Activated naive CD8-positive, alpha-beta T cell (primary cell): ENCODE measurements at regions not wholly inside any gene's neighbourhood (a gene's known extent, or its start where the extent isn't known, plus 50 kb on each side); places are given as distances from the start of the nearest gene placed in this dataset.

Experiments used
- H3K27ac Mint-ChIP-seq: one replicate; pipeline ENCODE4 v1.8.0; 2021; ENCODE audit warnings: mixed read lengths
- H3K27me3 Mint-ChIP-seq: one replicate; pipeline ENCODE4 v1.8.0; 2021; ENCODE audit warnings: mixed read lengths
- H3K36me3 Mint-ChIP-seq: one replicate; pipeline ENCODE4 v1.8.0; 2021; ENCODE audit warnings: mixed read lengths
- H3K4me1 Mint-ChIP-seq: one replicate; pipeline ENCODE4 v1.8.0; 2021; ENCODE audit warnings: low read depth, mixed read lengths
- H3K4me3 Mint-ChIP-seq: one replicate; pipeline ENCODE4 v1.8.0; 2021; ENCODE audit warnings: mild to moderate bottlenecking, mixed read lengths
- H3K9me3 Mint-ChIP-seq: one replicate; pipeline ENCODE4 v1.8.0; 2021; ENCODE audit warnings: low read depth, mixed read lengths

DNA sequence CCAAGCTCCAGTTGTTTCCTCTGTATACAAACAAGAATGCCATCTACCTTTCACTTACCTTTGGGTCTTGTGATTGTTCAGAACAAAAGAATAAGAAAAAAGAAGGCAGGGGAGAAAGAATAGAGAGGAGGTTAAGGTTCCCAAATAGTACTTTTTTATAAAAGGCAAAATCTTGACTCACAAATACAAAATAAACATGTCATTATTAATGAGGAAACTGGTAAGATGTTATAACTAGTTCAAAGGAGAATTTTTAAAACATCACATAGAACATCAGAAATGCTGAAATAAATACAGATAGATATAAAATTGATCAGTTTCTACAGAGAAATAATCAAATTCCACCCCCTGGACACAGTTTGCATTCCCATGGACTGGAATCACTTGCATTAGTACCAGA, 446.7 kb upstream of the CCDC196 start:
- H3K27ac Mint-ChIP-seq, result no peak overlapping the region
- H3K4me1 Mint-ChIP-seq, result no peaks in the 10 kb centered on the region
- no peaks in the 10 kb centered on the region for H3K9me3 Mint-ChIP-seq
- peaks cover 7% of the 10 kb centered on the region for H3K36me3 Mint-ChIP-seq
- no peak overlapping the region for H3K4me3 Mint-ChIP-seq
- H3K27me3 Mint-ChIP-seq, result peaks cover 3% of the 10 kb centered on the region

DNA sequence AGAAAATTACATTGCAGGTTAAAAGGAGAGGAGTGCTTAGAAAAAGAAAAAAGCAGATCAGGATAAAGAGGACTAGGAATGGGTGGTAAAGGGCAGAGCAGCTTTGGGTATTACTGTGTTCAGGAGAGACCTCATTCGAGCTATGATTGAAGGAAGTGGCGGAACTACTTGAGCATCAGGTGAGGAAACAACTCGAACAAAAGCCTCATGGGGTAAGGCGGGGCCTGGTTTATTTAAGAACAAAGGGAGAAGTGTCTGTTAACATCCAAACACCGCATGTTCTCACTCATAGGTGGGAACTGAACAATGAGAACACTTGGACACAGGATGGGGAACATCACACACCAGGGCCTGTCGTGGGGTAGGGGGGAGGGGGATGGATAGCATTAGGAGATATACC, 444.6 kb upstream of the CCDC196 start:
- Mint-ChIP-seq H3K36me3 (peaks cover 3% of the 10 kb centered on the region), H3K4me3 (no peak overlapping the region), H3K27ac (no peak overlapping the region), H3K27me3 (no peaks in the 10 kb centered on the region), H3K9me3 (no peaks in the 10 kb centered on the region), H3K4me1 (no peaks in the 10 kb centered on the region)

DNA sequence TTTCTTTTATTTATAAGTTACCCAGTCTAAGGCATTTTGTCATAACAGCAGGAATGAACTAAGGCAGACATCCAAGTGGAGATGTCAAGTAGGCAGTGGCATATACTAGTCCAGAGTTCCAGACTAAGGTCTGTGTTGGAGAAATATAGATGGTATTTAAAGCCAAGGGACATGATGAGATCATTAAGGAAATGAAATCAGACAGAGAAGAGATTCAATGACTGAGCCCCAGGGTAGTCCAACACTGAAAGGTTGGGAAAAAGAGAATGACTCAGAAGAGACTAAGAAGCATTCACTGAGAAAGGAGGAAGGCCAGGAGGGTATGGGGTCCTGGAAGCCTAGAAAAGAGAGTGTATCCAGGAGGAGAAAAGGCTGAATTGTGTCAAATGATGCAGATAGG, 442.2 kb upstream of the CCDC196 start:
- Mint-ChIP-seq H3K36me3 (peaks cover 7% of the 10 kb centered on the region), H3K27ac (no peak overlapping the region), H3K9me3 (no peaks in the 10 kb centered on the region), H3K27me3 (peaks cover 2% of the 10 kb centered on the region), H3K4me3 (no peak overlapping the region), H3K4me1 (no peaks in the 10 kb centered on the region)

DNA sequence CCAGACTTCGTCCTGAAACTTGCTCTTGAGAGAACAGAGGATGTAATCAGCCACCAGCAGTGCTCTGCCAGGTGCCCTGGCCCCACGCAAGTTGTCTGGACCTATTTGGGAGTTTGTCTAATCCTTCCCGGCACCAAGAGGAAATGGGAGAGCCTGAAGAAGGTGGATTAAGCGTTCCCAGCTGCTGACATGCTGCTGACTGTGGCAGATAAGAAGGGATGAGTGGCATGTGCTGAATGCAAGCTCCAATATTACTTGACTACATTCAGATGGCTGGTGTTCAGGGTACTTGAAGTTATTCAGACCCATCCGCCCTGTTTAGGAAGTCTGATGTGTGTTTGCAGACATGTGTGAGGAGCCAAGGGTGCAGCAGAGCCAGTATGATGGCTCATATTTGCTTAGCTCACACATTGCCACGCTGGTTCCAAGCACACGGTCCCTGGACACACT, 440.6 kb upstream of the CCDC196 start:
- no peak overlapping the region for H3K27ac Mint-ChIP-seq
- H3K36me3 Mint-ChIP-seq, result peaks cover 6% of the 10 kb centered on the region
- no peak overlapping the region for H3K4me3 Mint-ChIP-seq
- no peaks in the 10 kb centered on the region for H3K4me1 Mint-ChIP-seq
- no peaks in the 10 kb centered on the region for H3K9me3 Mint-ChIP-seq
- H3K27me3 Mint-ChIP-seq, result peaks cover 2% of the 10 kb centered on the region

DNA sequence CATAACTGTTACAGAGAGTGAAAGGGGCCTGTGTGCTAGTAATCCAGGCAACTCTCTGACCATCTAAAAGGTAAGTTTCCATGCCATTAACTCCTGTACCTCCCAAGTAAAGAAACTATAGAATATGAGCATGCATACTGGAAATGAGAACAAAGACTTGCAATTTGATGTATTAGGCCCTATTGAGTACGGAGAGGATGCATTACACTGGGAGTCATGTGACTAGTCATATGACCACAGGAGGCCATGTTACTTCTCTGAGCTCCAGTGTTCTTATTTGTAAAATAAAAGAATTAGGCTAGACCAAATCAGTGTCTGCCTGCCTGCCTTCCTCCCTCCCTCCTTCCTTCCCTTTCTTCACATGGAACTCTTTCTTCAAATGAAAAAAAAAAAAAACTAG, 440.1 kb upstream of the CCDC196 start:
- H3K27ac Mint-ChIP-seq, result no peak overlapping the region
- H3K4me1 Mint-ChIP-seq, result no peaks in the 10 kb centered on the region
- peaks cover 6% of the 10 kb centered on the region for H3K36me3 Mint-ChIP-seq
- H3K9me3 Mint-ChIP-seq, result no peaks in the 10 kb centered on the region
- peaks cover 2% of the 10 kb centered on the region for H3K27me3 Mint-ChIP-seq
- no peak overlapping the region for H3K4me3 Mint-ChIP-seq

DNA sequence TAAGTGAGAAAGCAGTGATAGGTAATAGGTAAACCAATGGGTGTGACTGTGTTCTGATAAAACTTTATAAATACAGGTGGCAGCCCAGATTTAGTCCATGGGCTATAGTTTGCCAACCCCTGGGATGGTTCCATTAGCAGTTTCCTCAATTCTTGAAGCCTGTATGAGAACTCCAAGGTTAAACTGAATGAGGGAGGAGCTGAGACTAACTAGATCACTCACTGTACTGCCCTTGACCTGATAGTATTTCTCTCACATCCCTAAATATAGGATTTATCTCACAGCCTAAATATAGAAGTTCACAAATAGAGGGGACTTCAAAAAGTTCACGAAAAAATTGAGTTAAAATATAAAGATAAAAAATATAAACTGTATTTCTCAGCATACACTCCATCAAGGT, 439.6 kb upstream of the CCDC196 start:
- H3K4me1 Mint-ChIP-seq, result no peaks in the 10 kb centered on the region
- H3K27ac Mint-ChIP-seq, result no peak overlapping the region
- no peak overlapping the region for H3K4me3 Mint-ChIP-seq
- peaks cover 6% of the 10 kb centered on the region for H3K36me3 Mint-ChIP-seq
- H3K9me3 Mint-ChIP-seq, result no peaks in the 10 kb centered on the region
- H3K27me3 Mint-ChIP-seq, result peaks cover 2% of the 10 kb centered on the region

DNA sequence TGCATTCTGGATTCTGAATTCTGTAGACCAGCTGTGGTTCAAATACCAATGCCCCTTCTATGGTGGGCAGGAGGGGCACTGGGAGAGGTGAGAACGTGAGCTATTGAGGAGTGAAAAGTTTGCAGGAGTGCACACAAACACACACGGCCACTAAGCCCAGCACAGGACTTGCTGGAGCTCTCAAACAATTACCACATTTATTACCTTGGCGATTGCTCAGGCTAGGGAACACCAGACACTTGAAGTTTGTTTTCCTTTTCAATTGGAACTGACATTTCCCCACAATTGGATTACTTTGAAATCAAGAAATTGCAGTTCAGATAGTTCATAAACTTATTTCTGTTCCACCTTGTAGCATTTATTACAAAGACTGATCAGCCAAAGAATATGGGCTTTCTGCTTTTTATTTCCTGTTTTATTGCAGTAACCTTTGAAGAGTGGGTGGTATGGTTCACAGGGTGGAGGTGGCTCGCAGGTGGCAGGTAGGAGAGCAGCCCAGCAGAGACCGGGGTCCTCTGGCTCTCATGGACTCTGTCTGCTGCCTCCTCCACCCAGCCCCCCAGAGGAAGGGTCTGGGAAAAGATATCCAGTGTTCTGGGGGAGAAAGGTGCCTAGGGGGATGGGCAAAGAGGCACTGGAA, 429.8 kb upstream of the CCDC196 start:
- Mint-ChIP-seq H3K9me3 (peaks cover 8% of the 10 kb centered on the region), H3K36me3 (peaks cover 7% of the 10 kb centered on the region)

DNA sequence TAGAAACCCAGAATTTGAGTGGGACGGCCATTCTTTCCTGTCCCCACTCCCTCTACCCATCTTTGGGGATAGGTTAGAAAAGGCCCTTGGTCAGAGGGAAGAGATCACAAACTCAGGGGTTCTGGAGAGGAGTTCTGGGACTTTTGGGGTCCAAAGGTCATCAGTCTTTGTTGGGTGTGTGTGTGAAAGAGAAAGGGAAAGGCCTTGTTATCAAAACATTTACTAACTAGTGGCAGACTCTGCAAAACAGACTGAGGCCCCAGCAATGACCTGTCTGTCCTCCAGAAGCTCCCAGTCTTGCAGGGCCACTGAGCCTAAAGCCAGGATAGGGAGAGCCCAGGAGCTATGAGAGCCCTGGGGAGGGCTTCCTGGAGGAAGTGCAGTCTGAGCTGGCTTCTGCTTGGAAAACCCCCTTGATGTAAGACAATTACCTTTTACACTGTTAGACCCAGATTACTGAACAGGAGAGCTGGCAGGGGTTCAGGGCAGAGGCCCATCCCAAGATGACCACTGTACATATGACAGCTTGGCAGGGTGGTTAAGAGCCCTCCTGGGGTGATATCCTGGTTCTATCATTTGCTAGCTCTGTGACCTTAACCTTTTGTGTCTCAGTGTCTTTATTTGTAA, 429.1 kb upstream of the CCDC196 start:
- Mint-ChIP-seq H3K9me3 (peaks cover 8% of the 10 kb centered on the region), H3K4me1 (peaks cover 17% of the 10 kb centered on the region), H3K27ac (no peak overlapping the region), H3K36me3 (peaks cover 7% of the 10 kb centered on the region), H3K4me3 (no peak overlapping the region), H3K27me3 (no peaks in the 10 kb centered on the region)

More for the DNA sequence above, 429.8 kb upstream of the CCDC196 start:
- Mint-ChIP-seq H3K27ac (no peak overlapping the region), H3K27me3 (no peaks in the 10 kb centered on the region), H3K4me3 (no peak overlapping the region), H3K4me1 (peaks cover 17% of the 10 kb centered on the region)

DNA sequence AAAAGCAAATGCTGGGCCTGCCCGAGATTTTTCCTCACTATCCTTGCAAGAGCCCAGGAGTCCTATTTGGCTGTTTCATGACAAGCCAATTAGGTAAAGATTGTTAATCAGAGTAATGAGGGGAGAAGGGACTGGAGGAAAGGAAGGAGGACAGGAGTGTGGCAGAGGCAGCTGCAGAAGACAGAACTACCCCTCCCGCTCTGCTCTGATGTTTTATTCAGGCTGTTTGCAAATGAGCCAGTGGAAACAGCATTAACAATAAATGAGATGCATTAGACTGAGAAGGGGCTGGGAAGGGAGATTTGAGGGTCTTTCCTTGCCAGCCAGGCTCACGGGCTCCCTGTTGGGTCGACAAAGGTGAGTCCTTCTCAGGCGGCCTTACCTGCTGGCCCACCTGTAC, 421.0 kb upstream of the CCDC196 start:
- no peaks in the 10 kb centered on the region for H3K4me1 Mint-ChIP-seq
- H3K9me3 Mint-ChIP-seq, result no peaks in the 10 kb centered on the region
- H3K27me3 Mint-ChIP-seq, result no peaks in the 10 kb centered on the region
- no peak overlapping the region for H3K27ac Mint-ChIP-seq
- no peak overlapping the region for H3K4me3 Mint-ChIP-seq
- peaks cover 6% of the 10 kb centered on the region for H3K36me3 Mint-ChIP-seq

DNA sequence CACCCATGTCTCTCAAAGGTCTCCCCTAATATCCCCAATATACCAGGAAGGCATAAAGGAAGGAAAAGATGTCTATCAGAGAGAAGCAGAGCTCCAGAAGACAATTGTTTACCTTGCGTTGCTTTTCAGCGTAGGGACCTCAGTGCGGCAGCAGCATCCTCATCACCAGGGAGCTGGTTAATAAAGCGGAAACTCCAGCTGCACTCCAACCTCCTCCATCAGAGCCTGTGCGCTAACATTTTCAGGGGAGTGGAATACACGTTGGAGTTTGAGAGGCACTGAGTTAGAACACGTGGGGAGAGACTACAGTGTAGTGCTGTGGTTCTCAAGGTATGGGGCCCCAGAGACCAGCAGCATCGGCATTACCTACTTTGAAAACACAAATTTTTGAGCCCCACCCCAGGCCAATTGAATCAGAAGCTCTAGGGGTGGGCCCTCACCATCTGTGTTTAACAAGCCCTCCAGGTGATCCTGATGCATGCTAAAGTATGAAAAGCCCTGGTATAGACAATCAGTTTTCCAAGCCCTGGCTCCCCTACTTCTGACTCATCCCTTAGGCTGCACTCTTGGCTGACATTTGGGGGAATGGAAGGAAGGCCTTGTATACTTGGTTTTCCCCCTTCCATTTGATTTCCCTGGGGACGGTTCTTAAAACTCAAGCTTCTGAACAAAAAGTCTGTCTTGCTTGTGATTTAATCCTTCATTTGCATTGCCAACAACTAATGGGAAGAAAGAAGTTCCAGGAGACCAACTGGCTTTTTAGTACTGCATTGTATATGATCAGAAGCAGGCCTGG, 419.0 kb upstream of the CCDC196 start:
- peaks cover 2% of the 10 kb centered on the region for H3K36me3 Mint-ChIP-seq
- no peak overlapping the region for H3K4me3 Mint-ChIP-seq
- H3K27me3 Mint-ChIP-seq, result no peaks in the 10 kb centered on the region
- no peak overlapping the region for H3K27ac Mint-ChIP-seq
- H3K4me1 Mint-ChIP-seq, result peaks cover 1% of the 10 kb centered on the region
- no peaks in the 10 kb centered on the region for H3K9me3 Mint-ChIP-seq

DNA sequence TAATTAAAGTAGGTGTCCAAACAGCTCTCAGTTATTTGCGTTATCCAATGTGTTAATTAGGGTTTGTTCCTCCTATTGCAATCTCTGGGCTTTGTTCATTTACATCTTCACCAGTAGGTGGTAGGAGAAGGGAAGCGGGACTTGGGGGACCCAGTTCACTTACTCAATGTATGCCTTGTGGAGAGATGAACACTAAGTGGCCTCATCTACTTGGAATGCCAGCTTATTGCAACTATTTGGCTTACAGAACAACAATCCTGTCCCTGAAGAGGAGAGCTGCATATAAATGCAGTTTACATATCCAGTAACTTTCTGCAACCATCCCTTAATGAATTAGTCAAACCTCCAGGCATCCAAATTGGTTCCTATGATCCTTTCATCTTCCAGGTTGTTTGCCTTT, 417.1 kb upstream of the CCDC196 start:
- Mint-ChIP-seq H3K27me3 (no peaks in the 10 kb centered on the region), H3K9me3 (no peaks in the 10 kb centered on the region), H3K4me3 (no peak overlapping the region), H3K27ac (no peak overlapping the region), H3K4me1 (peaks cover 1% of the 10 kb centered on the region), H3K36me3 (peaks cover 2% of the 10 kb centered on the region)

DNA sequence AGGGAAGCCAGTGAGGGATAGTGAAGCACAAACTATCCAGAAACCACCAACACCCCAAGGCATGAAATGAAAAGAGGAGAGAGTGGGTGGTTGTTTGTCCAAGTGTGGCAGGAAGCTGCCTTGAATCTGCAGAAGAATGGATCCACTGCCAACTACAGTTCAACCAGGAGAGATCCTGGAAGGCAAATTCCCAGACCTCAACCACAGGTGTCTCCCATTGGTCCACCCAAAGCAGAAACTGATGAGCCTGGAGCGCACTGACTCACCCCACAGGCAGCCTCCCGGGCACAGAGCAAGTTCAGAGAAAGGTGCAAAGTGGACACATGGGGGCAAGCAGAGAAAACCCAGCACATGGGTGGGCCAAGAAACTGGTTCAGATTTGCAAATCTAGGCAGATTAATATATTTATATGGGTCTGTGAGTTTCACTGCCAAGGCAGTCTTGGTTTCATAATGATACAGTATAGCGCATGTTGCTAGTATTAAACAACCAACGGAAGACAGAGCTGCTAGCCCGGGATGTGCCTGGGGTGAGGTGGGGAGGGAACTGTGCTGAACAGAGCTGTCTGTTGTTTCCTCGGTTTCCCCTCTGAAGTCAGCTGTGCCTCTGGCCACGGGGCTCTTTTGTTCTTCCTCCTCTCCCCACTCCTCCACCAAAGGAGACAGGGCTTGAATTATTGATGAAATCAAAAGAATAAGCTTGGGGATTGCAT, 416.2 kb upstream of the CCDC196 start:
- Mint-ChIP-seq H3K9me3 (no peaks in the 10 kb centered on the region), H3K27me3 (no peaks in the 10 kb centered on the region), H3K27ac (no peak overlapping the region)

DNA sequence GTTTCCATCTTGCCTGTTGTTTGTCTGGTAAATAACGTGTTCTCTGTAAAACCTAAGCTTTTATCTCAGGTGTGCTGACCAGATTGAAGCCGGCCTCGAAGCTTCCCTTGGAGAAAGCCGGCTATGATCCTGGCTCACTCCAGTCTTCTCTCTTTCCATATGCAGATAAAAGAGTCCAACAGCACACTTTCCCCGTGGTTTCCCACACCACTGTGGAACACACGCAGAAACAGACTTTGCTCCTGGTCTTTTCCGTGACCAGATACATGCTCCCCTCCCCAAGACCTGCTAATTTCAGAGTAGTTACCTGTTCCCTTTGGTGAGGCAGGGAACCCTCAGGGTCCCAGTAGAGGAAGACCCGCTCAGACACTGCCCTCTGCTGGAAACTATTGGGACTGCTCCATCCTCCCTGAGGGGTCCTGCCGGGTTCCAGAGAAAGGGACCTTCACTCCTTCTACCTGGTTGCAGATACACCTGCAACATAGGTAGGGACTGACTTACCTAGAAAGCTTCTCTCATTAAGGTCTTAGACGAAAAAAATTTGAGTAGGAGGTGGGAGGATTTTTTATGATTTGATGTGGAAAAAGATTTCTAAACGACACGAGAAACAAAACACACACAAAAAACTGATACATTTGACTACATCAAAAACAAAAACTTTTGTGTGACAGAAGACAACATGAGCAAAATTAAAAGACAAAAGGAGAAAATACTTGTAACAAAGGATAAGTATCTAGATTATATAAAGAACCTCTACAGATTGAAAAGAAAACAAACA, 415.4 kb upstream of the CCDC196 start:
- no peaks in the 10 kb centered on the region for H3K9me3 Mint-ChIP-seq
- H3K27me3 Mint-ChIP-seq, result no peaks in the 10 kb centered on the region
- H3K4me3 Mint-ChIP-seq, result no peak overlapping the region
- peaks cover 1% of the 10 kb centered on the region for H3K4me1 Mint-ChIP-seq
- no peak overlapping the region for H3K27ac Mint-ChIP-seq
- peaks cover 2% of the 10 kb centered on the region for H3K36me3 Mint-ChIP-seq

More for the DNA sequence above, 416.2 kb upstream of the CCDC196 start:
- Mint-ChIP-seq H3K36me3 (peaks cover 2% of the 10 kb centered on the region), H3K4me1 (peaks cover 1% of the 10 kb centered on the region), H3K4me3 (no peak overlapping the region)
